T-helper 2 cell (primary cell): ENCODE measurements at regions not wholly inside any gene's neighbourhood (a gene's known extent, or its start where the extent isn't known, plus 50 kb on each side); places are given as distances from the start of the nearest gene placed in this dataset.

Experiments
- DNase-seq, 5 experiments: peaks; one replicate each; pipeline versions ENCODE4 v3.0.0 to v3.0.0-alpha.2; 2012 to 2022

- no peak for DNase-seq
Measured at GRCh38 chr2:237251986-237252385, 162.0 kb downstream of the COL6A3 start.

GRCh38 chr2:237253046-237253702, 160.8 kb downstream of the COL6A3 start:
- no peak for DNase-seq

GRCh38 chr2:237254369-237254861, 159.5 kb downstream of the COL6A3 start:
- DNase-seq: no peak

GRCh38 chr2:237254911-237255578, 158.9 kb downstream of the COL6A3 start:
- DNase-seq: no peak

GRCh38 chr2:237256887-237257286, 157.1 kb downstream of the COL6A3 start:
- DNase-seq: no peak

- no peak for DNase-seq
Measured at GRCh38 chr2:237257471-237257951, 156.5 kb downstream of the COL6A3 start.

GRCh38 chr2:237258116-237258515, 155.8 kb downstream of the COL6A3 start:
- no peak for DNase-seq

- no peak for DNase-seq
Measured at GRCh38 chr2:237258615-237259014, 155.3 kb downstream of the COL6A3 start.

- no peak for DNase-seq
Measured at GRCh38 chr2:237259201-237259600, 154.8 kb downstream of the COL6A3 start.

GRCh38 chr2:237260039-237260620, 153.8 kb downstream of the COL6A3 start:
- DNase-seq: no peak

- DNase-seq: no peak
Measured at GRCh38 chr2:237260686-237261085, 153.3 kb downstream of the COL6A3 start.

GRCh38 chr2:237261327-237261726, 152.6 kb downstream of the COL6A3 start:
- DNase-seq: no peak

- DNase-seq: no peak
Measured at GRCh38 chr2:237262838-237263771, 150.9 kb downstream of the COL6A3 start.

- DNase-seq: no peak
Measured at GRCh38 chr2:237264480-237265219, 149.3 kb downstream of the COL6A3 start.

GRCh38 chr2:237268004-237268708, 145.8 kb downstream of the COL6A3 start:
- no peak for DNase-seq

- DNase-seq: no peak
Measured at GRCh38 chr2:237269138-237269875, 144.7 kb downstream of the COL6A3 start.

GRCh38 chr2:237270520-237270919, 143.4 kb downstream of the COL6A3 start:
- no peak for DNase-seq

GRCh38 chr2:237271698-237272652, 142.0 kb downstream of the COL6A3 start:
- no peak for DNase-seq
